Heart left ventricle (tissue), 16 donors: ENCODE measurements at regions not wholly inside any gene's neighbourhood (a gene's known extent, or its start where the extent isn't known, plus 50 kb on each side); places are given as distances from the start of the nearest gene placed in this dataset.

Source experiments
- ATAC-seq, 4 donors: fragments of 200-7000 bp; cut with Tn5 transposase; one replicate each; pipeline ENCODE4 v1.9.1; 2020 to 2022; ENCODE audit warnings: moderate library complexity in 4 of 4, mild to moderate bottlenecking in 3 of 4, moderate number of reproducible peaks in 1 of 4
- DNase-seq, 5 donors: peaks; one replicate each; pipeline ENCODE4 v3.0.0-alpha.2; 2020
- H3K27ac ChIP-seq, 12 donors: fragments of 200-600 bp; sonication (generic) in 4 of 12; one replicate each; pipeline versions ENCODE4 v1.5.0 to v1.8.0; 2016 to 2022; ENCODE audit warnings: mild to moderate bottlenecking in 2 of 12
- H3K27me3 ChIP-seq, 9 donors: fragments of 200-600 bp; sonication (generic) in 2 of 9; one replicate each; pipeline versions ENCODE4 v1.5.1 to v1.8.0; 2016 to 2022; ENCODE audit warnings: mild to moderate bottlenecking in 3 of 9
- H3K36me3 ChIP-seq, 9 donors: fragments of 200-600 bp; sonication (generic) in 2 of 9; one replicate each; pipeline versions ENCODE4 v1.5.0 to v1.8.0; 2018 to 2022; ENCODE audit warnings: mild to moderate bottlenecking in 2 of 9
- H3K4me1 ChIP-seq, 12 donors: fragments of 200-600 bp; sonication (generic) in 4 of 12; one replicate each; pipeline versions ENCODE4 v1.5.0 to v1.8.0; 2016 to 2022; ENCODE audit warnings: mild to moderate bottlenecking in 3 of 12
- H3K4me3 ChIP-seq, 12 donors: fragments of 200-600 bp; sonication (generic) in 4 of 12; one replicate each; pipeline versions ENCODE4 v1.5.0 to v1.8.0; 2017 to 2022; ENCODE audit warnings: mild to moderate bottlenecking in 9 of 12, moderate library complexity in 4 of 12
- H3K9me3 ChIP-seq, 12 donors: fragments of 200-600 bp; sonication (generic) in 4 of 12; one replicate each; pipeline versions ENCODE4 v1.5.0 to v1.8.0; 2016 to 2022; ENCODE audit warnings: mild to moderate bottlenecking in 1 of 12
- POLR2A ChIP-seq, 2 donors: fragments of 450-650 bp; IDR thresholded peaks; one replicate each; pipeline ENCODE4 v1.6.1; 2017; ENCODE audit warnings: antibody characterized with exemption in 2 of 2, mild to moderate bottlenecking in 2 of 2, moderate library complexity in 2 of 2
- WGBS, 4 donors: extraction: QIAGEN DNeasy Blood & Tissue Kit in 2 of 4; methylation state at CpG; one replicate each; pipeline versions ENCODE4 v1.1.5 to v1.1.7; 2013 to 2018; 5-methylcytosine and 5-hydroxymethylcytosine counted together
- intact Hi-C, 10 donors: fragments of 100-400 bp; cut with DNase I; formaldehyde crosslinking; loops; one replicate each; pipeline versions ENCODE4 v1.11.1 to v1.14.2; 2022
- TF ChIP-seq, protein P1 (sequence below), 12 donors: fragments of 200-600 bp; sonication (generic) in 4 of 12; IDR thresholded peaks; one replicate each; pipeline versions ENCODE4 v1.5.0 to v1.8.0; 2018 to 2022; ENCODE audit warnings: antibody characterized with exemption in 12 of 12, mild to moderate bottlenecking in 5 of 12
- donor health status: ischemic (EF 13 %, LVEDD 7.1; RV severe dilation, severe dysfunction).
- donor health status: healthy with polysubstance abuse.
- donor health status: DM: no; HTN: yes; CAD: no.
- donor health status: DM: no; HTN: no; CAD: no.
- donor health status: ischemic (EF 25% LVEDD 6.9; RV normal size, moderate dysfunction).
- donor health status: ischemic (EF 25% LVEDD 5.7; RV mildly dilated, moderate dysfunction).
- donor health status: healthy.
- donor health status: DM: yes; HTN: yes; CAD: no.
- donor health status: ischemic (EF 35%, LVEDD 5.7; RV mildly dilated, moderate dysfunction).
- donor health status: nonischemic (EF 11% LVEDD 7.7; RV severe dilation, severe dysfunction).
- donor health status: DM: yes; HTN: yes; CAD: no.
- donor health status: PGD.
- donor health status: ischemic (EF 29% LVEDD 5.4; RV normal size, mild dysfunction).
- donor health status: nonischemic (EF 23%, LVEDD 6.1; RV moderate dilation, normal function).

DNA sequence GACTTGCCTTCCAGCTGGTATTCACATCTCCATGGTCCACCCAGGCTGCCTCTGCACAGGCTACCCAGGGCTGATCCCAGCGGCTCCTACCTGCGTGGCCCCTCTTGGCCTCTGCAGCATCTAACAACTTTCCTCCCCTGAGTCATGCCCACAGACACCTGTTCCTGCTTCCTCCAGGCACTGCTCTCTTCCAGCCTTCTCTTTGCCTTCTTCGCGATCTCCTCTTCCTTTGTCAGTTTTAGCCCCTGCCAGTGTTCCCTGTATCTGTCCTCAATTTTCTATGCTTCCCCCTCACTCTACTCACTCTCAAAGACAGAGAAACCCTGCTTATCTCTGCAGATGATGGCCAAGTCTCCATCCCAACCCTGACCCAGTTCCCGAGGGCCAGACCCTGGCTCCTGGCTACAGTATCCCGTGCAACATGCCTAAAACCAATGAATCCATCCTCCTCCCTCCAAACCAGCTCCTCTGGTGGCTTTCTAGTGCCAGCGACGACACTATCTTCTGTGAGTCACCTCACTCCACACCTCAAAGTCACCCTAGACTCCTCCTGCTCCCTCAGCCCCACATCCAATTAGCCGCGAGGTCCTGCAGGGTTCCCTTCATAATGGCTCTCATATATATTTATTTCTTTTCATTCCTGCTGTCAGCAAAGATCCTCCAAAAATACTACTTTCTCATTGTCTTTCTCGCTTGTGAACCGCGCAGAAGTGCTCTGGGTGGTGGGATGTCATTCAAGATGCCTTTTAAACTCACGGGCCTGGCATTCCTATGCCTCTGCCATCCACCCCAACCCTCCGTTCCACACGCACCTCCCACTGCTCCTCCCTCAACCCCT is 259.2 kb downstream of the TOMM20 start:
- Histone ChIP-seq H3K27me3 (no peaks in the 10 kb centered on the region), H3K36me3 (no peaks in the 10 kb centered on the region), H3K4me3 (no peak overlapping the region), H3K27ac (peak overlapping the region in 3 of 12 donors; percentile 38 to 52 (median 39)), H3K4me1 (peaks cover 0 to 41% (median 26%) of the 10 kb centered on the region in 12 donors), H3K9me3 (no peaks in the 10 kb centered on the region)
- ATAC-seq (peak in 1 of 4 donors; percentile 14), DNase-seq (no peak)
- 75 to 81% (median 77%) methylated on average over 16 of the region's 16 CpGs for whole genome bisulfite sequencing, 4 donors
- TF ChIP-seq, protein P1, sequence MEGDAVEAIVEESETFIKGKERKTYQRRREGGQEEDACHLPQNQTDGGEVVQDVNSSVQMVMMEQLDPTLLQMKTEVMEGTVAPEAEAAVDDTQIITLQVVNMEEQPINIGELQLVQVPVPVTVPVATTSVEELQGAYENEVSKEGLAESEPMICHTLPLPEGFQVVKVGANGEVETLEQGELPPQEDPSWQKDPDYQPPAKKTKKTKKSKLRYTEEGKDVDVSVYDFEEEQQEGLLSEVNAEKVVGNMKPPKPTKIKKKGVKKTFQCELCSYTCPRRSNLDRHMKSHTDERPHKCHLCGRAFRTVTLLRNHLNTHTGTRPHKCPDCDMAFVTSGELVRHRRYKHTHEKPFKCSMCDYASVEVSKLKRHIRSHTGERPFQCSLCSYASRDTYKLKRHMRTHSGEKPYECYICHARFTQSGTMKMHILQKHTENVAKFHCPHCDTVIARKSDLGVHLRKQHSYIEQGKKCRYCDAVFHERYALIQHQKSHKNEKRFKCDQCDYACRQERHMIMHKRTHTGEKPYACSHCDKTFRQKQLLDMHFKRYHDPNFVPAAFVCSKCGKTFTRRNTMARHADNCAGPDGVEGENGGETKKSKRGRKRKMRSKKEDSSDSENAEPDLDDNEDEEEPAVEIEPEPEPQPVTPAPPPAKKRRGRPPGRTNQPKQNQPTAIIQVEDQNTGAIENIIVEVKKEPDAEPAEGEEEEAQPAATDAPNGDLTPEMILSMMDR (IDR thresholded peaks at IDR 0.05) = no peak
- no peak for TF ChIP-seq POLR2A (IDR thresholded peaks at IDR 0.05)
- intact Hi-C loops = loop anchor here in 3 of 10 donors (5.0 to 10.0 kb wide), 3 partner anchors 142 to 367 kb away; no protein-coding TSS in a partner anchor

DNA sequence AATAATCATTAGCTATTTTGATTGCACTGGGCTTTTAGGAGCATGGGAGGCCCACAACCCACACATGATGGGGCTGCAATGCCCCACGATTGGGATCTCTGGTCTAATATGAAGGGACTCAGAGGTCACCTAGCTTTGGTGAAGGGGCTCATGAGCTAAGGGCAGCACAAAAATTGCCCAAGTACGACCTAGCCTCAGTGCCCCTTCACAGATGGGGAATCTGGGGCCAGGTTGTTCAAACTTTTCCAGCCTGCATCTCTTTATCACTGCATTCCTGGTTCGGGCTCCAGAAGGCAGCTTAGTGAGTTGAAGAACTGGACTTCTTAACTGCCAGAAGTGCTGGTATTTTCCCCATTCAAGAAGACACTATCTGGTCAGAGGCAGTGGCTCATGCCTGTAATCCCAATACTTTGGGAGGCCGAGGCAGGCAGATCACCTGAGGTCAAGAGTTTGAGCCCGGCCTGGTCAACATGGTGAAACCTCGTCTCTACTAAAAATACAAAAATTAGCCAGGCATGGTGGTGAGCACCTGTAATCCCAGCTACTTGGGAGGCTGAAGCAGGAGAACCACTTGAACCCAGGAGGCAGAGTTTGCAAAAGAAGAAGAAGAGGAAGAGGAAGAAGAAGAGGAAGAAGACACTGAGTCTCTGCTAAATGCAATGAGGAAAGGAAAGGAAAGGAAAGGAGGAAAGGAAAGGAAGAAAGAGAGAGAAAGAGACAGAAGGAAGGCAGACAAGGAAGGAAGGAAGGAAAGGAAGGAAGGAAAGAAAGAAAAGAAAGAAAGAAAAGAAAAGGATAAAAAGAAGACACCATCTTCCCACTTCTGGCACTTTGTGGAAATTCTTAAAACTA is 258.5 kb upstream of the IRF2BP2 start:
- H3K27ac ChIP-seq = peak overlapping the region in 1 of 12 donors; percentile 33
- 96 to 97% (median 96%) methylated on average over 6 of the region's 6 CpGs for WGBS, 4 donors
- no peak for ATAC-seq
- no peaks in the 10 kb centered on the region for H3K27me3 ChIP-seq
- no peak overlapping the region for H3K4me3 ChIP-seq
- H3K9me3 ChIP-seq = no peaks in the 10 kb centered on the region
- intact Hi-C loops = loop anchor here in 3 of 10 donors (5.0 to 10.0 kb wide), 3 partner anchors 141 to 366 kb away; no protein-coding TSS in a partner anchor
- DNase-seq = no peak
- no peaks in the 10 kb centered on the region for H3K36me3 ChIP-seq
- peaks cover 0 to 50% (median 30%) of the 10 kb centered on the region in 12 donors for H3K4me1 ChIP-seq
- no peak for TF ChIP-seq POLR2A (IDR thresholded peaks at IDR 0.05)
- TF ChIP-seq, protein P1 (IDR thresholded peaks at IDR 0.05) = no peak

- ATAC-seq (peak; percentile 29 to 84 (median 65)), DNase-seq (peak in 2 of 5 donors; percentile 66 to 67)
- no peaks in the 10 kb centered on the region for H3K27me3 ChIP-seq
- WGBS, 4 donors = 68 to 75% (median 69%) methylated on average over 18 of the region's 18 CpGs
- TF ChIP-seq, protein P1 (IDR thresholded peaks at IDR 0.05) = no peak
- TF ChIP-seq POLR2A (IDR thresholded peaks at IDR 0.05) = no peak
- intact Hi-C loops = loop anchor here in 3 of 10 donors (5.0 to 10.0 kb wide), 3 partner anchors 139 to 364 kb away; no protein-coding TSS in a partner anchor
- no peak overlapping the region for H3K4me3 ChIP-seq
- H3K9me3 ChIP-seq = peaks cover 0 to 5% (median 0%) of the 10 kb centered on the region in 12 donors
- H3K27ac ChIP-seq = peak overlapping the region in 9 of 12 donors; percentile 2 to 75 (median 51)
- H3K4me1 ChIP-seq = peaks cover 0 to 63% (median 44%) of the 10 kb centered on the region in 12 donors
- no peaks in the 10 kb centered on the region for H3K36me3 ChIP-seq
Measured at GRCh38 chr1:234866007-234866866, 256.3 kb upstream of the IRF2BP2 start.
